H1 (cell line): ENCODE measurements at regions not wholly inside any gene's neighbourhood (a gene's known extent, or its start where the extent isn't known, plus 50 kb on each side); places are given as distances from the start of the nearest gene placed in this dataset.

Experiments used
- CTCF ChIA-PET: fragments of 300-600 bp; sonication (Branson Sonifier 250); formaldehyde crosslinking; loops from one replicate; lab custom pipeline; 2021; ENCODE audit not compliant: partially characterized antibody; lab: Charles Lee
- POLR2A ChIA-PET: fragments of 300-600 bp; sonication (Branson Sonifier 250); formaldehyde crosslinking; loops from one replicate; lab custom pipeline; 2021; ENCODE audit warnings: inconsistent platforms; ENCODE audit not compliant: partially characterized antibody; lab: Charles Lee
- DNase-seq, 2 experiments: peaks; one replicate each; pipeline versions ENCODE4 v3.0.0 to v3.0.0-alpha.2; 2010 to 2022; ENCODE audit warnings: low spot score in 2 of 2, low read depth in 1 of 2, mixed read lengths in 1 of 2
- FAIRE-seq: peaks from 2 replicates; lab custom pipeline; 2011; peaks lifted over from hg19 to GRCh38; lab: Jason Lieb, UNC
- H2AFZ ChIP-seq: 2 replicates; pipeline ENCODE4 v1.8.1; 2012; ENCODE audit warnings: low read length, inconsistent platforms
- H2AK5ac ChIP-seq: 2 replicates; pipeline ENCODE4 v1.6.1; 2013; ENCODE audit warnings: low read depth, low read length
- H2BK120ac ChIP-seq: replicated peaks from 2 replicates; pipeline ENCODE3; 2013; ENCODE audit warnings: low read depth, low read length, inconsistent platforms
- H2BK12ac ChIP-seq: 2 replicates; pipeline ENCODE4 v1.6.1; 2013; ENCODE audit warnings: low read depth, low read length
- H2BK15ac ChIP-seq: 2 replicates; pipeline ENCODE4 v1.6.1; 2013; ENCODE audit warnings: low read length
- H2BK20ac ChIP-seq: 2 replicates; pipeline ENCODE4 v1.6.1; 2013; ENCODE audit warnings: low read length
- H2BK5ac ChIP-seq: 2 replicates; pipeline ENCODE4 v1.6.1; 2013; ENCODE audit warnings: low read depth, low read length
- H3K14ac ChIP-seq: 2 replicates; pipeline ENCODE4 v1.6.1; 2013; ENCODE audit warnings: inconsistent platforms; ENCODE audit not compliant: insufficient read length
- H3K18ac ChIP-seq: 2 replicates; pipeline ENCODE4 v1.6.1; 2013; ENCODE audit warnings: low read length; ENCODE audit errors: extremely low read depth
- H3K23ac ChIP-seq: 2 replicates; pipeline ENCODE4 v1.6.1; 2013; ENCODE audit warnings: inconsistent platforms; ENCODE audit not compliant: insufficient read length
- H3K23me2 ChIP-seq: 2 replicates; pipeline ENCODE4 v1.6.1; 2013; ENCODE audit warnings: low read depth, low read length
- H3K27ac ChIP-seq: 2 replicates; pipeline ENCODE4 v1.6.1; 2011; ENCODE audit warnings: low read depth, low read length, inconsistent platforms
- H3K27me3 ChIP-seq, 4 experiments: replicated peaks in 1 of 4; 1 replicate in 1 of 4; 2 replicates in 3 of 4; pipeline versions ENCODE4 v1.6.1 to v1.8.1; 2011 to 2013; ENCODE audit warnings: low read length in 3 of 4, mild to moderate bottlenecking in 3 of 4, inconsistent platforms in 2 of 4, mixed read lengths in 2 of 4, moderate library complexity in 1 of 4; ENCODE audit not compliant: control insufficient read depth in 3 of 4, insufficient read depth in 3 of 4; ENCODE audit errors: extremely low read depth in 1 of 4
- H3K36me3 ChIP-seq, 4 experiments: 2 replicates each; pipeline versions ENCODE4 v1.6.1 to v1.8.1; 2011 to 2013; ENCODE audit warnings: mild to moderate bottlenecking in 4 of 4, low read length in 3 of 4, moderate library complexity in 2 of 4, control low read depth in 1 of 4, inconsistent platforms in 1 of 4; ENCODE audit not compliant: insufficient read depth in 4 of 4, control insufficient read depth in 2 of 4
- H3K4ac ChIP-seq: replicated peaks from 2 replicates; pipeline ENCODE3; 2013; ENCODE audit warnings: low read length, low read depth, mixed read lengths, inconsistent platforms; ENCODE audit not compliant: insufficient read length
- H3K4me1 ChIP-seq, 4 experiments: replicated peaks in 1 of 4; 1 replicate in 1 of 4; 2 replicates in 3 of 4; pipeline versions ENCODE4 v1.6.1 to v1.8.1; 2011 to 2013; ENCODE audit warnings: low read length in 3 of 4, inconsistent platforms in 2 of 4, mixed read lengths in 1 of 4; ENCODE audit not compliant: insufficient read depth in 4 of 4, control insufficient read depth in 3 of 4
- H3K4me2 ChIP-seq, 2 experiments: 2 replicates each; pipeline versions ENCODE4 v1.6.1 to v1.8.1; 2011 to 2013; ENCODE audit warnings: low read depth in 2 of 2, low read length in 2 of 2, control low read depth in 1 of 2, inconsistent platforms in 1 of 2, mild to moderate bottlenecking in 1 of 2; ENCODE audit not compliant: insufficient read depth in 1 of 2
- H3K4me3 ChIP-seq, 4 experiments: fragments of 200-600, 300-600 bp in 1 of 4; sonication (generic), shearing (Covaris generic), sonication (Bioruptor Twin) in 1 of 4; 2 replicates each; pipeline versions ENCODE4 v1.5.1 to v1.8.1; 2011 to 2016; ENCODE audit warnings: low read length in 4 of 4, low read depth in 3 of 4, control low read depth in 2 of 4, inconsistent platforms in 2 of 4, mild to moderate bottlenecking in 2 of 4, mixed read lengths in 1 of 4, moderate library complexity in 1 of 4; ENCODE audit not compliant: insufficient read depth in 2 of 4; ENCODE audit errors: extremely low read depth in 1 of 4
- H3K56ac ChIP-seq: replicated peaks from 2 replicates; pipeline ENCODE3; 2013; ENCODE audit warnings: low read depth, mild to moderate bottlenecking, mixed read lengths, low read length, inconsistent platforms; ENCODE audit not compliant: insufficient read length
- H3K79me1 ChIP-seq: 2 replicates; pipeline ENCODE4 v1.6.1; 2013; ENCODE audit warnings: low read depth, low read length, control low read depth
- H3K79me2 ChIP-seq, 2 experiments: 2 replicates each; pipeline versions ENCODE4 v1.6.1 to v1.8.1; 2012 to 2013; ENCODE audit warnings: low read length in 2 of 2, mild to moderate bottlenecking in 2 of 2, inconsistent platforms in 1 of 2; ENCODE audit not compliant: insufficient read depth in 2 of 2, control insufficient read depth in 1 of 2
- H3K9ac ChIP-seq, 4 experiments: replicated peaks in 1 of 4; 1 replicate in 1 of 4; 2 replicates in 3 of 4; pipeline versions ENCODE4 v1.6.1 to v1.8.1; 2011 to 2013; ENCODE audit warnings: low read depth in 3 of 4, low read length in 3 of 4, control low read depth in 2 of 4, mild to moderate bottlenecking in 2 of 4, moderate library complexity in 2 of 4, inconsistent platforms in 1 of 4; ENCODE audit errors: extremely low read depth in 1 of 4
- H3K9me3 ChIP-seq, 2 experiments: 2 replicates each; pipeline versions ENCODE4 v1.6.1 to v1.8.1; 2012 to 2013; ENCODE audit warnings: mild to moderate bottlenecking in 2 of 2, moderate library complexity in 2 of 2, control low read depth in 1 of 2, inconsistent platforms in 1 of 2, low read depth in 1 of 2, low read length in 1 of 2, mixed read lengths in 1 of 2; ENCODE audit not compliant: insufficient read depth in 2 of 2
- H4K20me1 ChIP-seq, 2 experiments: replicated peaks in 1 of 2; 2 replicates each; pipeline versions ENCODE3 to v1.8.1; 2011 to 2013; ENCODE audit warnings: inconsistent platforms in 2 of 2, low read length in 2 of 2, mild to moderate bottlenecking in 1 of 2; ENCODE audit not compliant: insufficient read depth in 2 of 2, control insufficient read depth in 1 of 2
- H4K5ac ChIP-seq: 2 replicates; pipeline ENCODE4 v1.6.1; 2013; ENCODE audit warnings: low read length, low read depth, mixed read lengths, inconsistent platforms; ENCODE audit not compliant: insufficient read length
- H4K8ac ChIP-seq: 2 replicates; pipeline ENCODE4 v1.8.0; 2013; ENCODE audit warnings: mild to moderate bottlenecking, moderate library complexity, low read length, inconsistent platforms; ENCODE audit not compliant: insufficient read depth; ENCODE audit errors: extremely low read depth
- H4K91ac ChIP-seq: replicated peaks from 2 replicates; pipeline ENCODE3; 2013; ENCODE audit warnings: low read length, mixed read lengths, inconsistent platforms; ENCODE audit not compliant: insufficient read length
- GABPA ChIP-seq: IDR thresholded peaks from 2 replicates; pipeline ENCODE4 v1.6.1; 2011; ENCODE audit warnings: mild to moderate bottlenecking, low read length, moderate library complexity, borderline replicate concordance; ENCODE audit not compliant: insufficient read depth
- JUN ChIP-seq: IDR thresholded peaks from 2 replicates; pipeline ENCODE4 v1.6.1; 2011; ENCODE audit warnings: low read depth, mild to moderate bottlenecking, improper control_type of control experiment, low read length
- KDM4A ChIP-seq: IDR thresholded peaks from one replicate; pipeline ENCODE4 v1.7.1; 2012; ENCODE audit warnings: low read depth, mild to moderate bottlenecking, moderate library complexity, low read length, inconsistent platforms; ENCODE audit not compliant: severe bottlenecking
- KDM5A ChIP-seq: fragments of 200-600 bp; IDR thresholded peaks from 2 replicates; pipeline ENCODE4 v1.7.1; 2012; ENCODE audit warnings: mild to moderate bottlenecking, low read length, inconsistent platforms, mixed read lengths
- MAX ChIP-seq: IDR thresholded peaks from 2 replicates; pipeline ENCODE4 v1.6.1; 2012; ENCODE audit warnings: inconsistent platforms
- POLR2A ChIP-seq, 2 experiments: IDR thresholded peaks; 1 replicate in 1 of 2; 2 replicates in 1 of 2; pipeline ENCODE4 v1.6.1; 2011; ENCODE audit warnings: low read depth in 2 of 2, low read length in 2 of 2, mild to moderate bottlenecking in 2 of 2; ENCODE audit errors: control extremely low read depth in 1 of 2
- SRF ChIP-seq: IDR thresholded peaks from 2 replicates; pipeline ENCODE4 v1.6.1; 2011; ENCODE audit warnings: mild to moderate bottlenecking, low read depth, low read length, moderate library complexity
- TAF1 ChIP-seq: IDR thresholded peaks from 2 replicates; pipeline ENCODE4 v1.6.1; 2011; ENCODE audit warnings: mild to moderate bottlenecking, low read depth, low read length
- WGBS, 2 experiments: shearing (Covaris generic) in 1 of 2; methylation state at CpG; one replicate each; pipeline versions ENCODE4 v1.1.6 to v1.1.7; 2013 to 2015; ENCODE audit warnings: low lambda C conversion rate in 2 of 2, mixed read lengths in 2 of 2, inconsistent platforms in 1 of 2, low coverage in 1 of 2, missing lambda C conversion rate in 1 of 2; ENCODE audit not compliant: insufficient replicate concordance in 2 of 2, insufficient coverage in 1 of 2, insufficient read length in 1 of 2; ENCODE audit errors: extremely low coverage in 1 of 2, missing lambda C conversion rate in 1 of 2; 5-methylcytosine and 5-hydroxymethylcytosine counted together

- Histone ChIP-seq H4K5ac (no peak overlapping the region), H3K56ac (no peak overlapping the region), H2BK20ac (no peak overlapping the region), H3K23ac (no peak overlapping the region), H3K4me2 (no peak overlapping the region), H4K20me1 (no peaks in the 10 kb centered on the region), H3K27me3 (no peaks in the 10 kb centered on the region), H3K4me3 (no peak overlapping the region), H4K8ac (no peak overlapping the region), H4K91ac (no peak overlapping the region), H3K9me3 (no peaks in the 10 kb centered on the region), H3K14ac (no peak overlapping the region), H3K4ac (no peak overlapping the region), H3K4me1 (no peaks in the 10 kb centered on the region; a peak in 1 of 7 replicates), H3K27ac (no peak overlapping the region), H3K36me3 (no peaks in the 10 kb centered on the region), H3K79me1 (no peaks in the 10 kb centered on the region), H3K18ac (no peak overlapping the region), H2BK5ac (no peak overlapping the region), H3K23me2 (no peaks in the 10 kb centered on the region), H2AK5ac (no peak overlapping the region), H3K79me2 (no peaks in the 10 kb centered on the region), H2BK12ac (no peak overlapping the region), H2BK15ac (no peak overlapping the region), H2AFZ (no peak overlapping the region), H2BK120ac (no peak overlapping the region), H3K9ac (no peak overlapping the region)
- FAIRE-seq (no peak), DNase-seq (no peak)
- TF ChIP-seq SRF (no peak), KDM4A (no peak), GABPA (no peak), KDM5A (no peak), MAX (no peak), POLR2A (IDR thresholded peaks at IDR 0.05; ENCODE audit: control extremely low read depth in 1 of 2, low read depth in 2 of 2, low read length in 2 of 2) (no peak), JUN (no peak), TAF1 (no peak)
- 79% methylated on average over 2 of the region's 2 CpGs; no CpG with 5 or more reads in 1 of the 2 experiments for WGBS, 2 experiments
- POLR2A ChIA-PET, result no interaction called here
- CTCF ChIA-PET, result no interaction called here
These were observed 199.6 kb downstream of the HERPUD2 start for GRCh38 chr7:35495377-35495776.
